Testis (tissue), 2 donors: ENCODE measurements at regions not wholly inside any gene's neighbourhood (a gene's known extent, or its start where the extent isn't known, plus 50 kb on each side); places are given as distances from the start of the nearest gene placed in this dataset.

Source experiments
- DNase-seq: peaks from one replicate; pipeline ENCODE4 v3.0.0-alpha.2; 2019
- H3K27ac ChIP-seq, 2 donors: fragments of 200-600 bp; sonication (generic); one replicate each; pipeline ENCODE4 v1.5.1; 2019
- H3K27me3 ChIP-seq: fragments of 200-600 bp; sonication (generic); one replicate; pipeline ENCODE4 v1.5.1; 2019
- H3K36me3 ChIP-seq: fragments of 200-600 bp; sonication (generic); one replicate; pipeline ENCODE4 v1.5.1; 2017; ENCODE audit warnings: low read depth; ENCODE audit errors: missing control alignments
- H3K4me1 ChIP-seq: fragments of 200-600 bp; sonication (generic); one replicate; pipeline ENCODE4 v1.5.1; 2019
- H3K4me3 ChIP-seq, 2 donors: fragments of 200-600 bp; sonication (generic); one replicate each; pipeline ENCODE4 v1.5.1; 2017 to 2019
- H3K9me3 ChIP-seq: fragments of 200-600 bp; sonication (generic); one replicate; pipeline ENCODE4 v1.5.1; 2017
- POLR2A ChIP-seq: fragments of 450-650 bp; IDR thresholded peaks from one replicate; pipeline ENCODE4 v1.6.1; 2017; ENCODE audit warnings: antibody characterized with exemption, mild to moderate bottlenecking, moderate library complexity
- WGBS, 2 donors: methylation state at CpG; one replicate each; pipeline ENCODE4 v1.1.5; 2018; 5-methylcytosine and 5-hydroxymethylcytosine counted together
- intact Hi-C: fragments of 100-400 bp; cut with DNase I; formaldehyde crosslinking; loops from one replicate; pipeline ENCODE4 v1.15.1; 2023; ENCODE audit warnings: low total_unique reads
- TF ChIP-seq, protein P1 (sequence below), 3 experiments: fragments of 450-650 bp in 2 of 3; fragments of 200-600 bp in 1 of 3; sonication (generic) in 1 of 3; IDR thresholded peaks; one replicate each; pipeline ENCODE4 v1.5.1; 2016 to 2019; ENCODE audit warnings: antibody characterized with exemption in 3 of 3, mild to moderate bottlenecking in 2 of 3, moderate library complexity in 1 of 3

DNA sequence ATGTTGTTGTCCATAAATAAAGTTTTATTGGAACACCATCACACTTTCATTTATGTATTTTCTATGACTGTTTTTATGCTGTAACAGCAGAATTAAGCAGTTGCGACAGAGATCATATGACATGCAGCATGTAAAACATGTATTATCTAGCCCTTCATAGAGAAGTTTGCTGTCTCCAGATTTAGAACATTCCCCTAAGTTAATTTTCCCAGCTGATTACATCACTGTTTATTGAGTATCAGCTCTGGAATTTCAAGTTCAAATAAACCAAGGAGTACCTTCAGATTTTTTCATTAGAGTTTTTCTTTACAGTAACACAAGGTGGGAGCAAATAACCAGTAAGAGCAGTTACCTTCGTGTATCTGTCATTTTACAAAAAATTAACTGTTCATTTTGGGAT lies 792.8 kb downstream of the USP25 start:
- H3K9me3 ChIP-seq = no peaks in the 10 kb centered on the region
- no peak overlapping the region for H3K27ac ChIP-seq
- H3K36me3 ChIP-seq = no peaks in the 10 kb centered on the region
- no peak for DNase-seq
- 89 to 96% methylated on average over 2 of the region's 2 CpGs for WGBS, 2 donors
- H3K4me1 ChIP-seq = no peaks in the 10 kb centered on the region
- no peaks in the 10 kb centered on the region for H3K27me3 ChIP-seq
- intact Hi-C loops = no loop called here
- H3K4me3 ChIP-seq = no peak overlapping the region
- TF ChIP-seq POLR2A = no peak
- TF ChIP-seq, protein P1, sequence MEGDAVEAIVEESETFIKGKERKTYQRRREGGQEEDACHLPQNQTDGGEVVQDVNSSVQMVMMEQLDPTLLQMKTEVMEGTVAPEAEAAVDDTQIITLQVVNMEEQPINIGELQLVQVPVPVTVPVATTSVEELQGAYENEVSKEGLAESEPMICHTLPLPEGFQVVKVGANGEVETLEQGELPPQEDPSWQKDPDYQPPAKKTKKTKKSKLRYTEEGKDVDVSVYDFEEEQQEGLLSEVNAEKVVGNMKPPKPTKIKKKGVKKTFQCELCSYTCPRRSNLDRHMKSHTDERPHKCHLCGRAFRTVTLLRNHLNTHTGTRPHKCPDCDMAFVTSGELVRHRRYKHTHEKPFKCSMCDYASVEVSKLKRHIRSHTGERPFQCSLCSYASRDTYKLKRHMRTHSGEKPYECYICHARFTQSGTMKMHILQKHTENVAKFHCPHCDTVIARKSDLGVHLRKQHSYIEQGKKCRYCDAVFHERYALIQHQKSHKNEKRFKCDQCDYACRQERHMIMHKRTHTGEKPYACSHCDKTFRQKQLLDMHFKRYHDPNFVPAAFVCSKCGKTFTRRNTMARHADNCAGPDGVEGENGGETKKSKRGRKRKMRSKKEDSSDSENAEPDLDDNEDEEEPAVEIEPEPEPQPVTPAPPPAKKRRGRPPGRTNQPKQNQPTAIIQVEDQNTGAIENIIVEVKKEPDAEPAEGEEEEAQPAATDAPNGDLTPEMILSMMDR (IDR thresholded peaks at IDR 0.05) = no peak

DNA sequence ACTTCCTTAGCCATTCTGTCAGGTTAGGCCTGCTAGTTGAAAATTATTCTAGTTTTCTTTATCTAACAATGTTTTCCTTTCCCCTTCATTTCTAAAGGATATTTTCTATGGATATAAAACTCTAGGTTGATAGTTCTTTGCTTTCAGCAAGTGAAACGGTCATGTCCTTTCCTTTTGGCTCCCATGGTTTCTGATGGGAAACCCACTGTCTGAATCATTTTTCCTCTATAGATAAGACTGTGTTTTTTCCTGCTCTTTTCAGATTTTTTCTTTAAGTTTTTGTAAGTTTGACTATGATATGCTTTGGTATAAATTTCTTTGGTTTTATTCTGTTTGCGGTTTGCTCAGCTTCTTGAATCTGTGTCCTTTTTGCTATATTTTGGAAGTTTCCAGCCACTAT lies 800.9 kb downstream of the USP25 start:
- intact Hi-C loops = no loop called here
- WGBS, 2 donors = 88 to 92% methylated on average over 2 of the region's 2 CpGs
- Histone ChIP-seq H3K27me3 (no peaks in the 10 kb centered on the region), H3K9me3 (no peaks in the 10 kb centered on the region), H3K4me3 (no peak overlapping the region), H3K4me1 (peaks cover 16% of the 10 kb centered on the region), H3K36me3 (no peaks in the 10 kb centered on the region), H3K27ac (no peak overlapping the region)
- TF ChIP-seq, protein P1 (IDR thresholded peaks at IDR 0.05) = no peak
- TF ChIP-seq POLR2A = no peak
- DNase-seq = no peak

DNA sequence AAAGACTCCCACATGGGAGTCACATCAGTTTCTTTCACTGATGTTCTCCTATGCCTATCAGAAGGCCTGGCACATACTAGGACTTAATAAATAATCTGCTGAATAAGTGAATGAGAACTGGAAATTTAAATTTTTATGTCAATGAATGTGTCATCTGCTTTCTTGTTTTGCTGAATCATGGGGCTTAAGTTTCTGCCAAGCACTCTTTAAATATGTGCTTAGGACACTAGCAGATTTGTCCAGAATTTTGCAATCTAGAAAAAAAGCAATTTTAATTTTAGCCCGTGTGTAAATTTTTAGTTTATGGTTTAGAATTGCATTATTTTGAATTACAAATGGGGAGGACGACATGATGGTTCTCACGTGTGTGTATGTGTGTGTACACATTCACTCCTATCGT lies 803.1 kb downstream of the USP25 start:
- TF ChIP-seq POLR2A = no peak
- TF ChIP-seq, protein P1 (IDR thresholded peaks at IDR 0.05) = no peak
- peak overlapping the region; percentile 57 to 88 for H3K27ac ChIP-seq
- no peak overlapping the region for H3K4me3 ChIP-seq
- intact Hi-C loops = no loop called here
- H3K36me3 ChIP-seq = no peaks in the 10 kb centered on the region
- no peaks in the 10 kb centered on the region for H3K9me3 ChIP-seq
- WGBS, 2 donors = 61 to 69% methylated on average over 4 of the region's 4 CpGs
- H3K27me3 ChIP-seq = no peaks in the 10 kb centered on the region
- no peak for DNase-seq
- peaks cover 16% of the 10 kb centered on the region for H3K4me1 ChIP-seq

DNA sequence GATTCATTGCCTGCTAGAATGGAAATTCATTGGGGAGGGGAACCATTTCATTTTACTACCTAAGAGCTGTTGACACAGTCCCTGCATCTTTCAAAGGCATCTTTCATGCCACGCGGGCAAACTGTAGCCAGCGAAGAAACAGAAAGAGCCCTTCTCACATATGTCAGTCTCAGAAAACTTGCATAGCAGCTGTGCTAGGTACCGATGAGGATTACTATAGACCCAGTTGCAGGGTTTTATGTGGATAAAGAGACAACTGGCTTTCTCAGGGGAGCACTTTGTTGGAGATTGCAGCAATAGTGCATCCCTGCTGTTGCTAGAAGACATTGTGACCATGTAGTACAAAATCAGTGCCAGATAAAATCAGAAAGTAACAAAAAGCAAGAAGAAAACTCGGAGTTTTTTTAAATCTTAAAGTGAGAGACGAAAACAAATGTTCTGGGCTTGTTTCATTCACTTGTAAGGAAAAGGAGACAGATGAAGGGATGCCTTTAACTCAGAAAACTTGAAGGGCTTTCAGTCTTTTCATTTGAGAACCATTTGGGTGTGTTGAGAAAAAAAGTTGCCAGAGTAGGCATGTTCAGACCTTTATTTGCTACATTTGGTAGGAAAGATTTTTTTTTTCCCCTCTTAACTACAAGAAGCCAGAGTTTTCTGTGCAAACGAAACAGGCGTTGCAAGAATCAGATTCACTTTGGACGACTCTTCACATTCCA lies 804.1 kb downstream of the USP25 start:
- DNase-seq = peak; percentile 23
- H3K4me1 ChIP-seq = peaks cover 20% of the 10 kb centered on the region
- 25 to 40% methylated on average over 9 of the region's 9 CpGs for WGBS, 2 donors
- TF ChIP-seq POLR2A = no peak
- TF ChIP-seq, protein P1 (IDR thresholded peaks at IDR 0.05) = no peak
- peak overlapping the region; percentile 88 to 92 for H3K27ac ChIP-seq
- no peaks in the 10 kb centered on the region for H3K36me3 ChIP-seq
- intact Hi-C loops = no loop called here
- no peaks in the 10 kb centered on the region for H3K27me3 ChIP-seq
- H3K4me3 ChIP-seq = peak overlapping the region; percentile 46 to 57
- H3K9me3 ChIP-seq = no peaks in the 10 kb centered on the region
